ENCODE measurements at regions not wholly inside any gene's neighbourhood (a gene's known extent, or its start where the extent isn't known, plus 50 kb on each side); places are given as distances from the start of the nearest gene placed in this dataset.

GRCh38 chr18:43982582-43982981, 698.1 kb upstream of the SETBP1 start:
- TF ChIP-seq CTCF (IDR thresholded peaks at IDR 0.05): no peak
- no peak for TF ChIP-seq ZFX (IDR thresholded peaks at IDR 0.05; ENCODE audit: borderline replicate concordance)
